Neural cell (in vitro differentiated cells): ENCODE measurements at regions not wholly inside any gene's neighbourhood (a gene's known extent, or its start where the extent isn't known, plus 50 kb on each side); places are given as distances from the start of the nearest gene placed in this dataset.

Source experiments
- H2AFZ ChIP-seq: fragments of 200-600, 300-800 bp; sonication (generic), shearing (Covaris generic); 2 replicates; pipeline ENCODE4 v1.6.0; 2014; ENCODE audit warnings: low read depth, mild to moderate bottlenecking, antibody characterized with exemption, low read length, moderate library complexity
- H3F3A ChIP-seq: fragments of 200-600 bp; shearing (Covaris generic); 2 replicates; pipeline ENCODE4 v1.6.1; 2016; ENCODE audit warnings: mild to moderate bottlenecking, moderate library complexity, mixed read lengths, antibody characterized with exemption, low read length; ENCODE audit not compliant: insufficient read depth, poor library complexity, severe bottlenecking
- H3K27ac ChIP-seq: fragments of 200-600, 300-800 bp; sonication (generic), shearing (Covaris generic); 2 replicates; pipeline ENCODE4 v1.5.1; 2014; ENCODE audit warnings: mild to moderate bottlenecking, low read length, moderate library complexity
- H3K27me3 ChIP-seq: fragments of 300-800, 200-600 bp; sonication (generic), shearing (Covaris generic); 2 replicates; pipeline ENCODE4 v1.6.0; 2014; ENCODE audit warnings: mild to moderate bottlenecking, low read depth, low read length, moderate library complexity; ENCODE audit not compliant: insufficient read depth
- H3K36me3 ChIP-seq: fragments of 300-800, 200-600 bp; sonication (generic), shearing (Covaris generic); 2 replicates; pipeline ENCODE4 v1.5.1; 2014; ENCODE audit warnings: mild to moderate bottlenecking, antibody characterized with exemption, low read length, moderate library complexity; ENCODE audit not compliant: insufficient read depth
- H3K4me2 ChIP-seq: fragments of 300-800, 200-600 bp; sonication (generic), shearing (Covaris generic); 2 replicates; pipeline ENCODE4 v1.6.0; 2014; ENCODE audit warnings: mild to moderate bottlenecking, low read length
- H3K4me3 ChIP-seq: fragments of 300-800, 200-600 bp; sonication (generic), shearing (Covaris generic); 2 replicates; pipeline ENCODE4 v1.5.1; 2014; ENCODE audit warnings: mild to moderate bottlenecking, low read length, moderate library complexity
- H3K79me2 ChIP-seq: fragments of 200-600 bp; shearing (Covaris generic); replicated peaks from 2 replicates; pipeline ENCODE4 v1.6.0; 2014; ENCODE audit warnings: mild to moderate bottlenecking, low read length, moderate library complexity; ENCODE audit not compliant: insufficient read depth
- H3K9ac ChIP-seq: fragments of 300-800, 200-600 bp; sonication (generic), shearing (Covaris generic); 2 replicates; pipeline ENCODE4 v1.6.1; 2016; ENCODE audit warnings: mild to moderate bottlenecking, low read length, mixed read lengths
- H3K9me2 ChIP-seq: fragments of 200-600 bp; shearing (Covaris generic); 2 replicates; pipeline ENCODE4 v1.6.1; 2016; ENCODE audit warnings: mild to moderate bottlenecking, low read length, mixed read lengths; ENCODE audit not compliant: insufficient read depth
- H3K9me3 ChIP-seq: fragments of 200-600, 300-800 bp; sonication (generic), shearing (Covaris generic); 2 replicates; pipeline ENCODE4 v1.6.1; 2016; ENCODE audit warnings: mild to moderate bottlenecking, mixed run types, low read length, moderate library complexity, mixed read lengths
- H4K20me1 ChIP-seq: fragments of 200-600 bp; shearing (Covaris generic); 2 replicates; pipeline ENCODE4 v1.6.1; 2016; ENCODE audit warnings: mild to moderate bottlenecking, mixed run types; ENCODE audit not compliant: insufficient read depth
- EP300 ChIP-seq: fragments of 450-650 bp; conservative IDR thresholded peaks from 2 replicates; pipeline ENCODE4 v1.6.1; 2014; ENCODE audit warnings: antibody characterized with exemption, mild to moderate bottlenecking, moderate library complexity; ENCODE audit not compliant: poor library complexity, severe bottlenecking
- EZH2 ChIP-seq: fragments of 200-600, 300-800 bp; shearing (Covaris generic), sonication (generic); IDR thresholded peaks from 2 replicates; pipeline ENCODE4 v1.6.1; 2014; ENCODE audit warnings: antibody characterized with exemption, low read length, borderline replicate concordance, mild to moderate bottlenecking; ENCODE audit not compliant: insufficient read depth, poor library complexity, severe bottlenecking
- MXI1 ChIP-seq: fragments of 450-650 bp; conservative IDR thresholded peaks from 2 replicates; pipeline ENCODE4 v1.6.1; 2014; ENCODE audit warnings: antibody characterized with exemption, mild to moderate bottlenecking; ENCODE audit not compliant: poor library complexity, severe bottlenecking
- POLR2AphosphoS5 ChIP-seq: IDR thresholded peaks from 2 replicates; pipeline ENCODE4 v1.6.1; 2012
- RAD21 ChIP-seq: fragments of 450-650 bp; conservative IDR thresholded peaks from 2 replicates; pipeline ENCODE4 v1.6.1; 2014; ENCODE audit warnings: antibody characterized with exemption, mild to moderate bottlenecking, moderate library complexity
- SMC3 ChIP-seq: fragments of 450-650 bp; conservative IDR thresholded peaks from 2 replicates; pipeline ENCODE4 v1.6.1; 2014; ENCODE audit warnings: antibody characterized with exemption, mild to moderate bottlenecking, moderate library complexity; ENCODE audit not compliant: poor library complexity
- TAF1 ChIP-seq: IDR thresholded peaks from 2 replicates; pipeline ENCODE4 v1.6.1; 2012; ENCODE audit warnings: low read depth
- TF ChIP-seq, protein P1 (sequence below): fragments of 450-650 bp; IDR thresholded peaks from 2 replicates; pipeline ENCODE4 v1.5.1; 2014; ENCODE audit warnings: antibody characterized with exemption, mild to moderate bottlenecking, moderate library complexity; ENCODE audit not compliant: poor library complexity, severe bottlenecking
- TF ChIP-seq, protein P2 (sequence below): IDR thresholded peaks from 2 replicates; pipeline ENCODE4 v1.6.1; 2012; ENCODE audit warnings: borderline replicate concordance

DNA sequence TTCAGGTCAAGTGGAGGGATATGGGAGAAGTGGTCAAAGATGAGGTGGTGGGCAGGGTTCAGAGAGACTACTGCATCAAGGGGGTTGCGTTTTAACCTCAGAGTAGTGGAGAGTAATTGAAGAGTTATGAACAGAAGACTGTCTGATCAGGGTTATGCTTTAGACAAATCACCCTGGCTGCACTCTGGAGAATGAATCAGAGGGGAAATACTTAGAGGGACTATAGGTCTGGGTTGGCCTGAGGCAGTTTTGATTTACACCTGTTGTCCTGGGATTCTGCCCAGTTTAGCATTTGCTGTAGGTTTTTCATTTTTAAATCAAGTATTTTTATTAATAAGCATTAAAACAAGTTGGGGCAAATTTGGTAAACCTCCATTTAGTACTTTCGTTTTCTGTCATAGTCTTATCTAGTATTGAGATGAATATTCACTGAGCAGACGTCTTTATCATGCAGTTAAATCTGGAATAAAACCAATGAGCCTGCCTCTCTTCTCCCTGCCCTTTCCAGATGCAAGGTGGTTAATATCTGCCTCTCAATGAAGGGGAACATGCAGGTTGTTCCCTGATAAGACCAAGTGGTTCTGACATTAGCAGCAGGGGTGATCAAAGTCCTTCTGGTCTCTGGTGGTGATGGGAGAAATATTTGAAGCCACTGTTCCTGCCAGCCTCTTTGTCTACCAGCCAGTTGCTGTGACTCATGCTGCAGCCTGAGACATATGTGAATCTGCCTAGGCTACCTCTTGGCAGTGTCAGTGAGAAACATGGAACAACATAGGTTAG lies 116.0 kb upstream of the RPS6KA3 start:
- no peak overlapping the region for H3K27ac ChIP-seq
- H4K20me1 ChIP-seq = no peaks in the 10 kb centered on the region
- no peaks in the 10 kb centered on the region for H3K27me3 ChIP-seq
- no peaks in the 10 kb centered on the region for H3F3A ChIP-seq
- H3K36me3 ChIP-seq = no peaks in the 10 kb centered on the region
- H3K79me2 ChIP-seq = no peaks in the 10 kb centered on the region
- H3K4me3 ChIP-seq = no peak overlapping the region
- no peak overlapping the region for H3K9ac ChIP-seq
- no peaks in the 10 kb centered on the region for H3K9me3 ChIP-seq
- TF ChIP-seq EP300 (no peak), POLR2AphosphoS5 (no peak), MXI1 (no peak), SMC3 (no peak), TAF1 (no peak), EZH2 (no peak)
- TF ChIP-seq, protein P1, sequence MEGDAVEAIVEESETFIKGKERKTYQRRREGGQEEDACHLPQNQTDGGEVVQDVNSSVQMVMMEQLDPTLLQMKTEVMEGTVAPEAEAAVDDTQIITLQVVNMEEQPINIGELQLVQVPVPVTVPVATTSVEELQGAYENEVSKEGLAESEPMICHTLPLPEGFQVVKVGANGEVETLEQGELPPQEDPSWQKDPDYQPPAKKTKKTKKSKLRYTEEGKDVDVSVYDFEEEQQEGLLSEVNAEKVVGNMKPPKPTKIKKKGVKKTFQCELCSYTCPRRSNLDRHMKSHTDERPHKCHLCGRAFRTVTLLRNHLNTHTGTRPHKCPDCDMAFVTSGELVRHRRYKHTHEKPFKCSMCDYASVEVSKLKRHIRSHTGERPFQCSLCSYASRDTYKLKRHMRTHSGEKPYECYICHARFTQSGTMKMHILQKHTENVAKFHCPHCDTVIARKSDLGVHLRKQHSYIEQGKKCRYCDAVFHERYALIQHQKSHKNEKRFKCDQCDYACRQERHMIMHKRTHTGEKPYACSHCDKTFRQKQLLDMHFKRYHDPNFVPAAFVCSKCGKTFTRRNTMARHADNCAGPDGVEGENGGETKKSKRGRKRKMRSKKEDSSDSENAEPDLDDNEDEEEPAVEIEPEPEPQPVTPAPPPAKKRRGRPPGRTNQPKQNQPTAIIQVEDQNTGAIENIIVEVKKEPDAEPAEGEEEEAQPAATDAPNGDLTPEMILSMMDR = no peak
- TF ChIP-seq, protein P2, sequence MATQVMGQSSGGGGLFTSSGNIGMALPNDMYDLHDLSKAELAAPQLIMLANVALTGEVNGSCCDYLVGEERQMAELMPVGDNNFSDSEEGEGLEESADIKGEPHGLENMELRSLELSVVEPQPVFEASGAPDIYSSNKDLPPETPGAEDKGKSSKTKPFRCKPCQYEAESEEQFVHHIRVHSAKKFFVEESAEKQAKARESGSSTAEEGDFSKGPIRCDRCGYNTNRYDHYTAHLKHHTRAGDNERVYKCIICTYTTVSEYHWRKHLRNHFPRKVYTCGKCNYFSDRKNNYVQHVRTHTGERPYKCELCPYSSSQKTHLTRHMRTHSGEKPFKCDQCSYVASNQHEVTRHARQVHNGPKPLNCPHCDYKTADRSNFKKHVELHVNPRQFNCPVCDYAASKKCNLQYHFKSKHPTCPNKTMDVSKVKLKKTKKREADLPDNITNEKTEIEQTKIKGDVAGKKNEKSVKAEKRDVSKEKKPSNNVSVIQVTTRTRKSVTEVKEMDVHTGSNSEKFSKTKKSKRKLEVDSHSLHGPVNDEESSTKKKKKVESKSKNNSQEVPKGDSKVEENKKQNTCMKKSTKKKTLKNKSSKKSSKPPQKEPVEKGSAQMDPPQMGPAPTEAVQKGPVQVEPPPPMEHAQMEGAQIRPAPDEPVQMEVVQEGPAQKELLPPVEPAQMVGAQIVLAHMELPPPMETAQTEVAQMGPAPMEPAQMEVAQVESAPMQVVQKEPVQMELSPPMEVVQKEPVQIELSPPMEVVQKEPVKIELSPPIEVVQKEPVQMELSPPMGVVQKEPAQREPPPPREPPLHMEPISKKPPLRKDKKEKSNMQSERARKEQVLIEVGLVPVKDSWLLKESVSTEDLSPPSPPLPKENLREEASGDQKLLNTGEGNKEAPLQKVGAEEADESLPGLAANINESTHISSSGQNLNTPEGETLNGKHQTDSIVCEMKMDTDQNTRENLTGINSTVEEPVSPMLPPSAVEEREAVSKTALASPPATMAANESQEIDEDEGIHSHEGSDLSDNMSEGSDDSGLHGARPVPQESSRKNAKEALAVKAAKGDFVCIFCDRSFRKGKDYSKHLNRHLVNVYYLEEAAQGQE = no peak
- no peaks in the 10 kb centered on the region for H3K9me2 ChIP-seq
- no peak overlapping the region for H3K4me2 ChIP-seq
- no peak overlapping the region for H2AFZ ChIP-seq

DNA sequence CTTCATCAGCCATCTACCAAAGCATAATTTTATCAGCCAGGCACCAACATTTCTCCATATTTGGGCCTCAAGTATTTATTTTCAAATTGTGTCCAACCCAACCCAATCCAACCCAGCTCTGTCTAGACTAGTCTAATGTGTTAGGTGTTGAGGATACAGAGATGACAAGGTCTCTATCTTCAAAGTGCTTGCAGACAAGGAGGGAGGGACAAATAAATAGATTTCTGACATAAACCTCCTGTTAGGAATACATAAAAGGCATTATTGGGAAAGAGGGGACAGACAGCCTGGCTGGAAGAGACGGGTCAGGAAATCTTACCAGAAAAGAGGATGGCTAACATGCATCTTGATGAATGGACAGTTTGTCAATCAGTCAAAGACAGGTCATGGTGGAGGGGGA lies 115.4 kb upstream of the RPS6KA3 start:
- H3K27ac ChIP-seq = no peak overlapping the region
- no peaks in the 10 kb centered on the region for H4K20me1 ChIP-seq
- H3K36me3 ChIP-seq = no peaks in the 10 kb centered on the region
- no peak for TF ChIP-seq EP300
- TF ChIP-seq SMC3 = no peak
- no peak for TF ChIP-seq TAF1
- TF ChIP-seq, protein P1 = no peak
- no peak for TF ChIP-seq EZH2
- TF ChIP-seq, protein P2 = no peak
- TF ChIP-seq POLR2AphosphoS5 = no peak
- no peak for TF ChIP-seq RAD21
- TF ChIP-seq MXI1 = no peak
- H2AFZ ChIP-seq = no peak overlapping the region
- H3K9me2 ChIP-seq = no peaks in the 10 kb centered on the region
- H3K9ac ChIP-seq = no peak overlapping the region
- no peak overlapping the region for H3K4me2 ChIP-seq
- no peaks in the 10 kb centered on the region for H3F3A ChIP-seq
- H3K27me3 ChIP-seq = no peaks in the 10 kb centered on the region
- no peaks in the 10 kb centered on the region for H3K9me3 ChIP-seq
- no peak overlapping the region for H3K4me3 ChIP-seq
- H3K79me2 ChIP-seq = no peaks in the 10 kb centered on the region
